ENCODE measurements at regions not wholly inside any gene's neighbourhood (a gene's known extent, or its start where the extent isn't known, plus 50 kb on each side); places are given as distances from the start of the nearest gene placed in this dataset.

DNA sequence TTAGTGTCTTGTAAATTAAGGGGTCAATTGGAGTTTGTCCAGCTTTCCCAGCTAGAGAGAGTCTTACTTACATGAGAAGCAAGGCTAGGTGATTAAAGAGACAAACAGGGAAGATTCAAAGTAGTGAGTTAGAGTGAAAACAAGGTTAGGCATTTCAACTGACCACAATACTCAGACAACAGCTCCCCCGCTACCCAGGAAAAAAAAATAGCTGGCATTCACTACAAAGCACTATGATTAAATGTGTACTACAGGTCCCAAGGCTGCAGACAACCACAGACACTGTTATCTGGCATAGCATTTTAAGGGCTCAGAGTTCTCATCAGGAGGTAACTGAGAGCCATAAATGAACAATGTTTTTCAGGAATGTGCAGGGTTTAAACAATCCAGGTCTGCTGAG is 680.9 kb downstream of the TMEM121 start:
- TF ChIP-seq SRF (IDR thresholded peaks at IDR 0.05; ENCODE audit: low read depth, low read length) (no peak), CHD1 (IDR thresholded peaks at IDR 0.05; ENCODE audit: low read depth, low read length) (no peak), JUND (IDR thresholded peaks at IDR 0.05; ENCODE audit: low read length) (no peak), POLR2A (IDR thresholded peaks at IDR 0.05; ENCODE audit: control extremely low read depth in 1 of 2, low read depth in 2 of 2, low read length in 2 of 2) (no peak), TAF1 (IDR thresholded peaks at IDR 0.05; ENCODE audit: low read depth, low read length) (no peak), SIN3A (conservative IDR thresholded peaks at IDR 0.05 in 1 of 2, IDR thresholded peaks at IDR 0.05 in 1 of 2; ENCODE audit: low read depth in 1 of 2, low read length in 2 of 2) (no peak), RFX5 (IDR thresholded peaks at IDR 0.05; ENCODE audit: borderline replicate concordance, low read depth, low read length) (no peak), CBX5 (IDR thresholded peaks at IDR 0.05; ENCODE audit: low read depth, low read length) (no peak), CTBP2 (IDR thresholded peaks at IDR 0.05; ENCODE audit: borderline replicate concordance, insufficient read depth, insufficient read length, low read length) (no peak)
- TF ChIP-seq, protein P1, sequence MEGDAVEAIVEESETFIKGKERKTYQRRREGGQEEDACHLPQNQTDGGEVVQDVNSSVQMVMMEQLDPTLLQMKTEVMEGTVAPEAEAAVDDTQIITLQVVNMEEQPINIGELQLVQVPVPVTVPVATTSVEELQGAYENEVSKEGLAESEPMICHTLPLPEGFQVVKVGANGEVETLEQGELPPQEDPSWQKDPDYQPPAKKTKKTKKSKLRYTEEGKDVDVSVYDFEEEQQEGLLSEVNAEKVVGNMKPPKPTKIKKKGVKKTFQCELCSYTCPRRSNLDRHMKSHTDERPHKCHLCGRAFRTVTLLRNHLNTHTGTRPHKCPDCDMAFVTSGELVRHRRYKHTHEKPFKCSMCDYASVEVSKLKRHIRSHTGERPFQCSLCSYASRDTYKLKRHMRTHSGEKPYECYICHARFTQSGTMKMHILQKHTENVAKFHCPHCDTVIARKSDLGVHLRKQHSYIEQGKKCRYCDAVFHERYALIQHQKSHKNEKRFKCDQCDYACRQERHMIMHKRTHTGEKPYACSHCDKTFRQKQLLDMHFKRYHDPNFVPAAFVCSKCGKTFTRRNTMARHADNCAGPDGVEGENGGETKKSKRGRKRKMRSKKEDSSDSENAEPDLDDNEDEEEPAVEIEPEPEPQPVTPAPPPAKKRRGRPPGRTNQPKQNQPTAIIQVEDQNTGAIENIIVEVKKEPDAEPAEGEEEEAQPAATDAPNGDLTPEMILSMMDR (IDR thresholded peaks at IDR 0.05; ENCODE audit: control extremely low read depth in 1 of 3, insufficient read depth in 1 of 3, low read depth in 1 of 3, low read length in 3 of 3) = no peak
- TF ChIP-seq, protein P2, sequence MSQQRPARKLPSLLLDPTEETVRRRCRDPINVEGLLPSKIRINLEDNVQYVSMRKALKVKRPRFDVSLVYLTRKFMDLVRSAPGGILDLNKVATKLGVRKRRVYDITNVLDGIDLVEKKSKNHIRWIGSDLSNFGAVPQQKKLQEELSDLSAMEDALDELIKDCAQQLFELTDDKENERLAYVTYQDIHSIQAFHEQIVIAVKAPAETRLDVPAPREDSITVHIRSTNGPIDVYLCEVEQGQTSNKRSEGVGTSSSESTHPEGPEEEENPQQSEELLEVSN (IDR thresholded peaks at IDR 0.05) = no peak
- TF ChIP-seq, protein P3, sequence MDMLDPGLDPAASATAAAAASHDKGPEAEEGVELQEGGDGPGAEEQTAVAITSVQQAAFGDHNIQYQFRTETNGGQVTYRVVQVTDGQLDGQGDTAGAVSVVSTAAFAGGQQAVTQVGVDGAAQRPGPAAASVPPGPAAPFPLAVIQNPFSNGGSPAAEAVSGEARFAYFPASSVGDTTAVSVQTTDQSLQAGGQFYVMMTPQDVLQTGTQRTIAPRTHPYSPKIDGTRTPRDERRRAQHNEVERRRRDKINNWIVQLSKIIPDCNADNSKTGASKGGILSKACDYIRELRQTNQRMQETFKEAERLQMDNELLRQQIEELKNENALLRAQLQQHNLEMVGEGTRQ (IDR thresholded peaks at IDR 0.05; ENCODE audit: low read length) = no peak

Measured in H1 (cell line).